Thoracic aorta (tissue), 2 donors: ENCODE measurements at regions not wholly inside any gene's neighbourhood (a gene's known extent, or its start where the extent isn't known, plus 50 kb on each side); places are given as distances from the start of the nearest gene placed in this dataset.
A peak's percentile ranks its signal among the peaks of the same experiment; 100 is the strongest.

ENCODE experiments used
- ATAC-seq: fragments of 150-250 bp; one replicate; pipeline ENCODE4 v1.8.0; 2017; ENCODE audit warnings: low read depth; ENCODE audit not compliant: insufficient number of reproducible peaks, low FRiP score
- DNase-seq: peaks from one replicate; pipeline ENCODE4 v3.0.0-alpha.2; 2020; ENCODE audit warnings: low spot score
- H3K27ac ChIP-seq, 2 donors: fragments of 200-600 bp; sonication (generic); 1 replicate in 1 of 2; 2 replicates in 1 of 2; pipeline ENCODE4 v1.5.1; 2016; ENCODE audit warnings: mild to moderate bottlenecking in 2 of 2, moderate library complexity in 2 of 2
- H3K27me3 ChIP-seq: fragments of 200-600 bp; sonication (generic); replicated peaks from 2 replicates; pipeline ENCODE4 v1.6.0; 2016; ENCODE audit warnings: mild to moderate bottlenecking; ENCODE audit not compliant: insufficient read depth
- H3K36me3 ChIP-seq: fragments of 200-600 bp; sonication (generic); one replicate; pipeline ENCODE4 v1.5.1; 2016
- H3K4me1 ChIP-seq, 2 donors: fragments of 200-600 bp; sonication (generic); 1 replicate in 1 of 2; 2 replicates in 1 of 2; pipeline versions ENCODE4 v1.5.1 to v1.6.0; 2016; ENCODE audit warnings: low read depth in 2 of 2, mild to moderate bottlenecking in 1 of 2; ENCODE audit not compliant: control insufficient read depth in 1 of 2
- H3K4me3 ChIP-seq: fragments of 200-600 bp; sonication (generic); 2 replicates; pipeline ENCODE4 v1.5.1; 2016; ENCODE audit warnings: mild to moderate bottlenecking
- H3K9me3 ChIP-seq: fragments of 200-600 bp; sonication (generic); 2 replicates; pipeline ENCODE4 v1.5.1; 2016
- CTCF ChIP-seq: fragments of 200-600 bp; sonication (generic); IDR thresholded peaks from one replicate; pipeline ENCODE4 v1.5.1; 2019; ENCODE audit warnings: antibody characterized with exemption

DNA sequence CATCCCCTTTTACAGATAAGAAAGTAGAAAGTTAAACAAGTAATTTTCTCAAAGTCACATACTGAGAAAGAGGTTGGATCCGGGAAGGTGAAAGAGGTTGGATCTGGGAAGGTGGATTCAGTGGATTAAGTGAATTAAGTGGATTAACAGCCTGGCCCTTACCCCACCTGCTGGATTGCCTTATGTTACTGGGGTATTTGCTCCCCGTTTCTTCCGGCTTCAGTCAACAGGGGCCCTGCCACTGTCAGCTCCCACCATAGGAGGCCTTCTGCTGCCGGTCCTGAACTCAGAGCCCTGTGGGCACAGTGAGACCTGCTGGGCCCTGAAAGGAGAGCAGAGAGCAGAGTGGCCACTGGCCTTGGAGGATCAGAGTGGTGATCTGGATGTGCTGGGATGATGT is 113.2 kb downstream of the VAPA start:
- Histone ChIP-seq H3K27me3 (no peaks in the 10 kb centered on the region), H3K9me3 (no peaks in the 10 kb centered on the region), H3K4me1 (peaks cover 0 to 53% of the 10 kb centered on the region in 2 donors), H3K36me3 (no peaks in the 10 kb centered on the region), H3K4me3 (no peak overlapping the region), H3K27ac (peak overlapping the region in 1 of 2 donors; percentile 46)
- no peak for ATAC-seq
- TF ChIP-seq CTCF, result no peak
- no peak for DNase-seq

DNA sequence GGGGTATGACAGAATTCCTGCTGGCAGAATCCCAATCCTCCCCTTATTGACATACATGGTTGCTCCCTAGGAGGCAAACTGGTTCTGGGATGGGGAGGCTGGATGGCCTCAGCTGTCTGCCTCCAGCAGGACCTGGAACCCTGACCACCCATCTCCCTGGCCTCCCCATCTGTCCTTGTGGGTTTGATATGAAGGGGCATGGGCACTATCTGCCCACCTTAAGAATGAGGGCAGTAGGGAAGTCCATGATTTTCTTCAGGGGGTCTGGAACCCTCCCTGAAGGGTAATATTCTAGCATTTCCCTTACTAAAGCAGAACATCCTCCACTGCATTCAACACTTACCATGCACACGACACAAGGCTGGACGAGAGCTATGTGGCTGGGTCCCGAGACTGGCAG is 113.6 kb downstream of the VAPA start:
- peaks cover 3 to 53% of the 10 kb centered on the region in 2 donors for H3K4me1 ChIP-seq
- DNase-seq, result no peak
- no peaks in the 10 kb centered on the region for H3K9me3 ChIP-seq
- no peak for ATAC-seq
- H3K27me3 ChIP-seq, result no peaks in the 10 kb centered on the region
- no peak for TF ChIP-seq CTCF
- H3K27ac ChIP-seq, result no peak overlapping the region
- no peaks in the 10 kb centered on the region for H3K36me3 ChIP-seq
- no peak overlapping the region for H3K4me3 ChIP-seq

GRCh38 chr18:10029711-10030110 is 115.9 kb downstream of the VAPA start:
- no peaks in the 10 kb centered on the region for H3K9me3 ChIP-seq
- H3K4me3 ChIP-seq, result no peak overlapping the region
- no peak for ATAC-seq
- peaks cover 6 to 72% of the 10 kb centered on the region in 2 donors for H3K4me1 ChIP-seq
- no peaks in the 10 kb centered on the region for H3K27me3 ChIP-seq
- DNase-seq, result no peak
- no peak for TF ChIP-seq CTCF
- no peak overlapping the region for H3K27ac ChIP-seq
- H3K36me3 ChIP-seq, result no peaks in the 10 kb centered on the region

GRCh38 chr18:10030816-10031541 is 117.2 kb downstream of the VAPA start:
- no peaks in the 10 kb centered on the region for H3K9me3 ChIP-seq
- peak overlapping the region; percentile 4 to 14 for H3K27ac ChIP-seq
- DNase-seq (no peak), ATAC-seq (no peak)
- no peaks in the 10 kb centered on the region for H3K27me3 ChIP-seq
- H3K4me3 ChIP-seq, result no peak overlapping the region
- TF ChIP-seq CTCF, result no peak
- H3K36me3 ChIP-seq, result no peaks in the 10 kb centered on the region
- peaks cover 10 to 72% of the 10 kb centered on the region in 2 donors for H3K4me1 ChIP-seq

GRCh38 chr18:10032331-10033015 is 118.7 kb downstream of the VAPA start:
- no peaks in the 10 kb centered on the region for H3K27me3 ChIP-seq
- ATAC-seq (no peak), DNase-seq (no peak)
- no peak for TF ChIP-seq CTCF
- H3K36me3 ChIP-seq, result no peaks in the 10 kb centered on the region
- peaks cover 12 to 73% of the 10 kb centered on the region in 2 donors for H3K4me1 ChIP-seq
- peak overlapping the region; percentile 58 for H3K4me3 ChIP-seq
- H3K9me3 ChIP-seq, result no peaks in the 10 kb centered on the region
- H3K27ac ChIP-seq, result peak overlapping the region; percentile 72 to 84
